HPDE6-E6E7 (cell line): ENCODE measurements at regions not wholly inside any gene's neighbourhood (a gene's known extent, or its start where the extent isn't known, plus 50 kb on each side); places are given as distances from the start of the nearest gene placed in this dataset.
A peak's percentile ranks its signal among the peaks of the same experiment; 100 is the strongest.
"Not testable (repeated sequence)": the region's sequence is repeated elsewhere in the genome, so short reads cannot be mapped to it uniquely, and the experiment has no call there.

Source experiments
- DNase-seq: peaks from one replicate; pipeline ENCODE4 v3.0.0; 2011; ENCODE audit warnings: missing footprints; ENCODE audit errors: extremely low spot score

- peak; percentile 16 for DNase-seq
These were observed 249.7 kb upstream of the TET2 start for GRCh38 chr4:104896660-104897645.

- DNase-seq = no peak
These were observed 246.8 kb upstream of the TET2 start for GRCh38 chr4:104899863-104900262.

- DNase-seq = no peak
These were observed 245.2 kb upstream of the TET2 start for GRCh38 chr4:104901438-104901837.

- DNase-seq = no peak
These were observed 244.6 kb upstream of the TET2 start for GRCh38 chr4:104901961-104902605.

- DNase-seq = no peak
These were observed 241.6 kb upstream of the TET2 start for GRCh38 chr4:104905065-104905464.

- no peak for DNase-seq
These were observed 241.1 kb upstream of the TET2 start for GRCh38 chr4:104905546-104905945.

DNA sequence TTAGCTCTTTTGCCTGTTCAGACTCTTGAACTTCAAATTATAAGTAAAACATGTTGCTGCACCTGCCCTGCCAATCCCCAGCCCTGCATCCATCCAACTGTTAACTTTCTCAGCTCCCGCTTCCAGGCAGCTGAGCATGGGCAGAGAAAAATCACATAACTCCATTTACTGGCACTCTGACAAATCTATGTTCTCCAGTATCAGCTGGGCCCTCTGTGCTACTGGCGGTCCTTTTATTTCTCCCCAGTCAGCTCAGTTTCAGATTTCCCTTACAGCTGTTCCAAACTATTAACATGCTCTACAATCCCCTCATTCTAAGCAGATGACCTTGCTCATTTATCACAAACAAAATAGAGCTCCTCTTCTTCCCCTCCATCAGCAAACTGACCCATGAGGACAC, 240.4 kb upstream of the TET2 start:
- DNase-seq = no peak

DNA sequence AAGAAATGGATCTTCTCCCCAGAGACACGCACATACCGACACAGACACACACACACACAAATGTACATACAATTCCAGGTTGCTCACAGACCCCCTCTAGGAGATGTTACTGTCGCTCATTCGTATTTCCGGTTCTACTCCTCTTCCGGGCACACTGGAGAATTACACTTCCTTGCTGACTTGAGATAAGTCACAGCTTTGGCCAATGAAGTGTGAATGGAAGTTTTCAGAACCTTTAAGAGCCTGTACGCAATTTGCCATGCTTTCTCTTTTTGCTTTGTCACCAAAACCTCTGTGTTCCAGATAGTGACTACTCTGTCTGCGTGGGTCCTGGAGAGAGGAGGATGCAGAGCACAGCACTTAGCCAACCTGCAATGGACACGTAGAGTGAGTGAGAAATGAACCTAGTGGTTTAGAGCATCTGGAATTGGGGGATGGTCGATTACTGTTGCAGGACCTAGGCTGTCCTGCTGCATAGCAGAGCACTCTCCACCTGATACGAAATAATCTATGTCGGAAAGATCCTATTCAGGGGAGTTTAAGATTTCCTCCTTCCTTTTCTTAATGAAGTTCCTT, 239.5 kb upstream of the TET2 start:
- no peak for DNase-seq

GRCh38 chr4:104907991-104908390, 238.7 kb upstream of the TET2 start:
- DNase-seq = no peak

GRCh38 chr4:104909376-104909775, 237.3 kb upstream of the TET2 start:
- DNase-seq = no peak

DNA sequence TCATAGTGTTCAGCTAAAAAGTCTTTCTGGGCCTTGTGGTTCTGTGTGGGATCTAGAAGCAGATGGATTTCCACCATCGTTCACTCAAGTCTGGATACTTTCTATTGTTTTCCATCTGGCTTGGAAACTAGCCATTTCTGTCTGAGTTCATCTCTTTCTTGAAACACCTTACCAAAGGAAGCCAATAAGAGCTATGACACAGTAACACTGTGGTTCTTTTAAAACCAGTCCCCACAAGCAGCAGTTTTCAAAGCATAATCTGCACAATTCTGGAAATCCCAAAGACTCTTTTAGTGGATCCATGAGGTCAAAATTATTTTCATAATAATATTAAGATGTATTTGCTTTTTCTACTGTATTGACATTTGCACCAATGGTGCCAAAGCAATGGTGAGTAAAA, 234.2 kb upstream of the TET2 start:
- DNase-seq = no peak

DNA sequence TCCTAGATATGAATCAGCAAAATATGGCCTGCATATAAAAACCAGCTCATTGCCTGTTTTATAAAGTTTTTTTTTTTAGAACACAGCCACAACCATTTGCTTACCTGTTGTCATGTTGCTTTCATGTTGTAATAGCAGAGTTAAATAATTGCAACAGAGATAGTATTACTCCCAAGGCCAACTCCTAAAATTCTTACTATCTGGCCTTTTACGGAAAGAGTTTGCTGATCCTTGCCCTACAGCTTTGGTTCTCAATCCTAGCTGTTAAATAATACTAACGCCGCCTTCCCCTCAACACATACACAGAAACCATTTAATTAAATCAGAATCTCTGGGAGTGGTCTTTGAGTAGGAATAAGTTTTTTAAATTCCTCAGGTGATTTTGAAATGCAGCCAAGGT, 231.3 kb upstream of the TET2 start:
- no peak for DNase-seq

GRCh38 chr4:104915864-104916263, 230.8 kb upstream of the TET2 start:
- no peak for DNase-seq

DNA sequence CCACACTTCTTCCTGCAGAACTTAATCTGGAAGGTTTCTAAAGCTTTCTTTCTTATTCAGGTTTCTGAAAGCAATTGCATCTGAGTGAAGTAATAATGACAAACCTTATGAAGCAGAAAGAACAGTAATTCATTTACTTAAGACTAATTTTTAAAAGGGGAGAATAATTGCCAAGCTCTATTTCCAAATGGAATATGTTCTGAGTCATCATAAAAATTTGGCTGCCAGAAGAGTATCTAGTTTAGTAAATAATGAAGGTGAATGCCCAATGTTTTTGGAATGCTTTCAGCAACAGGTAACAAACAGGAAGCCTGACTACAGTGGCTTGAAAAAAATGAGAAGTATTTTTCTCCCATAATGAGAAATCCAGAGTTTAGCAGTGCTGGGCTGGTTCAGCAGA, 227.3 kb upstream of the TET2 start:
- DNase-seq = no peak

GRCh38 chr4:104930298-104930697, 216.4 kb upstream of the TET2 start:
- no peak for DNase-seq

- not testable (repeated sequence) for DNase-seq
These were observed 215.6 kb upstream of the TET2 start for GRCh38 chr4:104930745-104931736.

DNA sequence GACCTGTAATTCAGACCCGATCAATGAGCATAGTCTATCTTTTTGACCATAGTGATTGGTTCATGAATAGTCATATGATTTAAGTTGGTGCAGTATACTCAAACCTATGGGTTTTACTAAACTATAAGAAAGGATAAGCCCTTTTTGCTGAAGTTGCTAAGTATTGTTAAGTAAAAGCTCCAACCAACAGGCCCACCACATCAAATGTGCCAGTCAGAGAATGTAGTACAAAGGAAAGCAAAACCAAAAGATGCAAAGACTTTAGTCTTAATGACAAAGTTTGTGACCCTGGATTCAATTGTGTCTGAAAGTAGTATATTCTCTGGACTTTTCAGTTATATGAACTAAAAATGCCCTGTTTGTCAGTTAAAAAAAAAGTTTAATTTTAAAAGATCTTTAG, 208.1 kb upstream of the TET2 start:
- no peak for DNase-seq

GRCh38 chr4:104940927-104941326, 205.7 kb upstream of the TET2 start:
- no peak for DNase-seq

DNA sequence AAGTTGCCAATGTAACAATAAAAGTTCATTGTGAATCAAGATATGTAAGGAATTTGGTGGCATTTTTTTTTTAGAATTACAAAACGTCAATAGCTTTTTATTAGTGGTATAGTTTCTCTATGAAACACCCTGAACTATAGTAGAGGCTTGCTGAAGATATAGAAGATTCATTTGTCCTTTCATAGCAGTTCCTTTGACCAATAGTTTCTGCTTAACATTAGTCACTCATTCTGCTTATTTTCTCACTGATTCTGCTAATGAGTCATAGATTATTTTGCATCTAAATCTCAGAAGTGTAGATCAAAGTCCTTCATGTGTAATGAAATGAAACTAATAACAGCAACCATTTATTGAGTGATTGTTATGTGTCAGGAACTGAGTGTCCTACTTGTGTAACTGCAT, 205.0 kb upstream of the TET2 start:
- DNase-seq = peak; percentile 7

DNA sequence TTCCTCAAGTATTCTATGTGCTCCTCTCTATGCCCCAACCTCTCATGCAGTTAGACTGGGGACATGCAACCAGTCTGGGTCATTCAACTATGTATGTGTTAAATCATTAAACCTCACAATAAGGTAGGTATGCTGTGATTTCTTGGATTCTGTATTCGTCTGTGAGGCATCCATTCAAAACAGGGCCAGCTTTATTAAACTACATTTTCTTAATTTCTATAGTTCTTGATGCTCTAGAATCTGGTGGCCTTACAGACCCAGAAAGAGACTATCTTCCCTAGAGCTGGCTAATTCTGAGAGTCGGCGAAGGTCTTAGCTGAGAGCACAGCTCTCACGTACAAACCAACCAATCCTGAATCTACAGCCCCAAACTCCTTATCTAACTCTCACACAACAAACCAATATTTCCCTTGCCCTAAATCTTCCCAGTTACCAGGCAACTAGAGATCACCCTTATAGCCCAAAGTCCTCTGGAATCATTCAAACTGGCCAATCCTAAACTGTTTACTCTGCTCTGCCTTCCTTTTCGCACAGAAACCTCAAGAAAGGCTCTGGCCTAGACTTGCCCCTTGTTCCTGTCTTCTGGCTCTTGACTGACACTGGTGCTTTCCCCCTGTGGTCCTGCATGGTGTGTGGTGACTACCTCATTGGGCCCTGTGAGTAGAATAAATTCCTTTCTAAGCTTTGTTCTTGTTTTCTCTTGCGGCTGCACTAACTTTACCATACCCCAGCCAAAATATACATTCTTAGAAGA, 203.5 kb upstream of the TET2 start:
- DNase-seq = no peak

DNA sequence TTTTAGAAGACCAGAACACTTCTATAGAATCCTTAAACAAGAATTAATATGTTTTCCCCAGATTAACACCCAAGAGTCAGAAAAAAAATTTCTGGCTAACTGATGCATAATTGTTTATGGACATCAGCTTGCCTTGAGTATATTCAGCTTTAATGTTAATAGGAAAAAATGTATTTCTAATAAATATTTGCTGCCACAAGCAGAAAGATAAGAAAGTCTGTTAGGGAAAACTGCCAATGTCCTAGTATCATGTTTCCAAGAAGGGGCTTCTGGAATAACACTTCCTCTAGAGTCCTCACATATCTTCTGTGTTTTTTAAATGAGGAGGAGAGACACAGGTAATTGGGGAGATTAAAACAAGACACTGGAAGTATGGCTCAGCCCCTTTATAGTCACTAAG, 202.1 kb upstream of the TET2 start:
- DNase-seq = no peak
